Parathyroid adenoma (tissue), 2 donors: ENCODE measurements at regions not wholly inside any gene's neighbourhood (a gene's known extent, or its start where the extent isn't known, plus 50 kb on each side); places are given as distances from the start of the nearest gene placed in this dataset.

Source experiments
- H2AFZ ChIP-seq: fragments of 300-600 bp; sonication (generic); one replicate; pipeline ENCODE4 v1.7.0; 2017; ENCODE audit warnings: antibody characterized with exemption, mild to moderate bottlenecking
- H3K27ac ChIP-seq: fragments of 300-600 bp; sonication (generic); one replicate; pipeline ENCODE4 v1.7.0; 2017
- H3K27me3 ChIP-seq: fragments of 300-600 bp; sonication (generic); one replicate; pipeline ENCODE4 v1.7.0; 2017; ENCODE audit warnings: low read length; ENCODE audit not compliant: control insufficient read depth, insufficient read depth
- H3K36me3 ChIP-seq: fragments of 300-600 bp; sonication (generic); one replicate; pipeline ENCODE4 v1.7.0; 2017; ENCODE audit warnings: low read length; ENCODE audit not compliant: control insufficient read depth, insufficient read depth
- H3K4me1 ChIP-seq: fragments of 300-600 bp; sonication (generic); one replicate; pipeline ENCODE4 v1.7.0; 2017; ENCODE audit warnings: control low read depth
- H3K4me2 ChIP-seq: fragments of 300-600 bp; sonication (generic); one replicate; pipeline ENCODE4 v1.7.0; 2017; ENCODE audit warnings: low read length
- H3K4me3 ChIP-seq: fragments of 300-600 bp; sonication (generic); one replicate; pipeline ENCODE4 v1.7.0; 2017; ENCODE audit warnings: low read depth, low read length
- H3K79me2 ChIP-seq: fragments of 300-600 bp; sonication (generic); one replicate; pipeline ENCODE4 v1.7.0; 2017; ENCODE audit warnings: control low read depth
- H3K9ac ChIP-seq: fragments of 300-600 bp; sonication (generic); one replicate; pipeline ENCODE4 v1.7.0; 2017; ENCODE audit warnings: mild to moderate bottlenecking
- H3K9me3 ChIP-seq: fragments of 300-600 bp; sonication (generic); one replicate; pipeline ENCODE4 v1.7.0; 2017; ENCODE audit warnings: low read length; ENCODE audit not compliant: control insufficient read depth
- TF ChIP-seq, protein P1 (sequence below): fragments of 300-600 bp; sonication (generic); IDR thresholded peaks from one replicate; pipeline ENCODE4 v1.7.0; 2017; ENCODE audit warnings: antibody characterized with exemption, mild to moderate bottlenecking
- donor health status: primary hyperparathyroidism.

DNA sequence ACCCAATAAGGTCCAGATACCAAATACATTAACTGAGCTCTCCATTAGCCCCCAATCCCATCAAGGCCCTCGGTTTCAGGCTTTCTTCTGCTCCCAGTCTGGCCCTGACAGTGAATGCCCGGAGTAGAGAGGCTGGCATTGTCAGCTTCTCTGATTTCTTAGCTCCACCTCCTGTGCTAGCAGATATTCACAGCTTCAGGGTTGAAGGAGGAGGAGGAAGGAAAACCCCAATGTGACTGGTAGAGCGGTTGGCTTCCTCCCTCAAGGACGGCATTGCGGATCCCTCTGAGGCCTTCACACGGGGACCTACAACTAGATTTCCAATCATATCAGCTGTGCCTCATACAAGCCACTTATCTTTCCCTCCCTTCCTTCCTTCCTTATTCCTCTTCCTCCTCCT lies 164.1 kb upstream of the SYNDIG1 start:
- no peaks in the 10 kb centered on the region for H3K4me1 ChIP-seq
- no peaks in the 10 kb centered on the region for H3K27me3 ChIP-seq
- H3K4me3 ChIP-seq: no peak overlapping the region

DNA sequence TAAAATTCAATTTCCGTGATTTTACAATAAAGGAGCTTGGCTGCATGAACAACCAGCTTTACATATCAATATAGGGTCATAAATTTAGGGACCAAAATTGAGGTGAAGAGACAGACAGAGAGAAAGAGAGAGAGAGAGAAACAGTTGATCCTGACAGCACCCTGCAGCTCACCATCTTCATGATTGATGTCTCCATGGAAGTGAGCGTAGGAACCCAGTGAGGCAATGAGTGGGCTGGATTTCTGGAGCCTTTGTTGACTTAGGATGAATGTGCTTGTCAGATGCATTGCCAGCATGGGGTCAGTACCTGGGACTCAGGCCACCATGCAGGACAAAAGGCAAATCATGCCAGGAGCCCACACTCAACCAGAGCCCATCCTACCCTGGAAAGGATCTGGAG lies 165.1 kb upstream of the SYNDIG1 start:
- Histone ChIP-seq H3K4me2 (no peak overlapping the region), H3K27ac (no peak overlapping the region), H3K4me3 (no peak overlapping the region), H3K36me3 (no peaks in the 10 kb centered on the region), H3K27me3 (no peaks in the 10 kb centered on the region), H3K9me3 (no peaks in the 10 kb centered on the region), H3K79me2 (no peaks in the 10 kb centered on the region), H2AFZ (no peak overlapping the region), H3K4me1 (no peaks in the 10 kb centered on the region), H3K9ac (no peak overlapping the region)
- TF ChIP-seq, protein P1, sequence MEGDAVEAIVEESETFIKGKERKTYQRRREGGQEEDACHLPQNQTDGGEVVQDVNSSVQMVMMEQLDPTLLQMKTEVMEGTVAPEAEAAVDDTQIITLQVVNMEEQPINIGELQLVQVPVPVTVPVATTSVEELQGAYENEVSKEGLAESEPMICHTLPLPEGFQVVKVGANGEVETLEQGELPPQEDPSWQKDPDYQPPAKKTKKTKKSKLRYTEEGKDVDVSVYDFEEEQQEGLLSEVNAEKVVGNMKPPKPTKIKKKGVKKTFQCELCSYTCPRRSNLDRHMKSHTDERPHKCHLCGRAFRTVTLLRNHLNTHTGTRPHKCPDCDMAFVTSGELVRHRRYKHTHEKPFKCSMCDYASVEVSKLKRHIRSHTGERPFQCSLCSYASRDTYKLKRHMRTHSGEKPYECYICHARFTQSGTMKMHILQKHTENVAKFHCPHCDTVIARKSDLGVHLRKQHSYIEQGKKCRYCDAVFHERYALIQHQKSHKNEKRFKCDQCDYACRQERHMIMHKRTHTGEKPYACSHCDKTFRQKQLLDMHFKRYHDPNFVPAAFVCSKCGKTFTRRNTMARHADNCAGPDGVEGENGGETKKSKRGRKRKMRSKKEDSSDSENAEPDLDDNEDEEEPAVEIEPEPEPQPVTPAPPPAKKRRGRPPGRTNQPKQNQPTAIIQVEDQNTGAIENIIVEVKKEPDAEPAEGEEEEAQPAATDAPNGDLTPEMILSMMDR: no peak

More for the DNA sequence above, 164.1 kb upstream of the SYNDIG1 start:
- no peak overlapping the region for H3K9ac ChIP-seq
- no peak overlapping the region for H2AFZ ChIP-seq
- TF ChIP-seq, protein P1: no peak
- H3K9me3 ChIP-seq: no peaks in the 10 kb centered on the region
- no peak overlapping the region for H3K27ac ChIP-seq
- H3K4me2 ChIP-seq: no peak overlapping the region
- no peaks in the 10 kb centered on the region for H3K36me3 ChIP-seq
- no peaks in the 10 kb centered on the region for H3K79me2 ChIP-seq

DNA sequence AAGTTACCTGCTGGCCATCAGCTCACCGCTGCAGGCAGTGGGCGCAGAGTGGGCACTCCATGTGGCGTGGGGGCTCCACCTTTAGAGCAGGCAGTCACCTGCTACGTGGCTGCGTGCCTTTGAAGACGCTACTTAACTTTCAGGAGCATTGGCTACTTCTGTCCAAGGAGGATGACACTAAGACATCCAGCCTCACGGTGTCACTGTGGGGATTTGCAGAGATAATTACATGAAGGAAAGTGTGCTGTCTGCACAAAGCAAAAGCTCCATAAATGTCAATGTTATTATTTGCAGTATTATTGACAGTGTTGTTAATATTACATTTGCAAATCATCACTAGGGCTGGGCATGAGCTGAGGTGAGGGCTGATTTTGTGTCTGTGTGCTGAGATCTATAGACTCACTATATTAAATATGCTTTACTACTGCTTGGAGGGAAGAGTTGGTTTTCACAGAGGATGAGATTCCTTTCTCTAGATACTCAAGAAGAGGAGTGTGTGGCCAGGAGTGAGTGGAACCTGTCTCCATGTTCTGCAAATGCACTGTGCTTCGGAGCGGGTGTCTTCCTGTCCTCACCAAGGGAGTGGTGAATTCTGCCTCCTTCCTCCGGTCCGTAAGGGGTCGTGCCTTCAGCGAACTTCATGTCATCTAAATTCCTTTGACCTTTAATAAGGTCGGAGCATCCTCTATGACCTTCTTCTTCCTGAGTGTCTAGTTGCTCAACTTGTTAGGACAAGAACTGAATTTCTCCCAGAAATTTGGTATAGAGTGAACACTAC lies 165.8 kb upstream of the SYNDIG1 start:
- Histone ChIP-seq H3K27me3 (no peaks in the 10 kb centered on the region), H3K4me3 (no peak overlapping the region), H3K9me3 (no peaks in the 10 kb centered on the region), H3K27ac (no peak overlapping the region), H3K9ac (no peak overlapping the region), H3K79me2 (no peaks in the 10 kb centered on the region), H2AFZ (no peak overlapping the region), H3K36me3 (no peaks in the 10 kb centered on the region), H3K4me2 (no peak overlapping the region), H3K4me1 (no peaks in the 10 kb centered on the region)
- TF ChIP-seq, protein P1: no peak

DNA sequence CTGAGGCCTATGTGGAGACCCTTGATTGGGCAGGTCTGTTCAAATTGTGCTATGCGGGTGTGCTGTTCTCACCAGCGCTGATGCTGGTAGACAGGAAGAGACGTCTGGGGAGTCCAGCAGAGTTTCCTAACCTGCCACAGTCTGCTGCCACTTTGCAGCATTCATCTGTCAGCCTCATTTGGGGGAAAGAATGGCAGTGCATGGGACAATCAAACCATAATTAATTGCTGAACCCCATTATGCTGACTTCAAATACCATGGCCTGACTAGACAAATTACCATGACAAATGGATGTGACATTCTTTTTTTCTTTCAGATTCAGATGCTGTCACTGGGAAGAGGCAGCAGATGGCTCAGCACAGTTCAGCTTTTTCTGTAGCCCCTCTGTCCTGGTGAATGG lies 171.4 kb upstream of the SYNDIG1 start:
- no peak overlapping the region for H2AFZ ChIP-seq
- TF ChIP-seq, protein P1: no peak
- H3K27ac ChIP-seq: no peak overlapping the region
- no peak overlapping the region for H3K4me3 ChIP-seq
- no peak overlapping the region for H3K9ac ChIP-seq
- H3K9me3 ChIP-seq: no peaks in the 10 kb centered on the region
- no peaks in the 10 kb centered on the region for H3K79me2 ChIP-seq
- no peaks in the 10 kb centered on the region for H3K27me3 ChIP-seq
- no peaks in the 10 kb centered on the region for H3K36me3 ChIP-seq
- H3K4me1 ChIP-seq: no peaks in the 10 kb centered on the region
- no peak overlapping the region for H3K4me2 ChIP-seq
